OCI-LY3 (cell line): ENCODE measurements at regions not wholly inside any gene's neighbourhood (a gene's known extent, or its start where the extent isn't known, plus 50 kb on each side); places are given as distances from the start of the nearest gene placed in this dataset.

ENCODE experiments used
- EZH2phosphoT487 ChIP-seq: fragments of 200-600 bp; shearing (Covaris generic); IDR thresholded peaks from 2 replicates; pipeline ENCODE4 v1.6.1; 2018; ENCODE audit warnings: antibody characterized with exemption, mixed run types, low read depth
- TF ChIP-seq, protein P1 (sequence below): fragments of 200-600, 300-600 bp; sonication (generic); IDR thresholded peaks from 2 replicates; pipeline ENCODE4 v1.5.1; 2014; ENCODE audit warnings: antibody characterized with exemption, low read length, low read depth

DNA sequence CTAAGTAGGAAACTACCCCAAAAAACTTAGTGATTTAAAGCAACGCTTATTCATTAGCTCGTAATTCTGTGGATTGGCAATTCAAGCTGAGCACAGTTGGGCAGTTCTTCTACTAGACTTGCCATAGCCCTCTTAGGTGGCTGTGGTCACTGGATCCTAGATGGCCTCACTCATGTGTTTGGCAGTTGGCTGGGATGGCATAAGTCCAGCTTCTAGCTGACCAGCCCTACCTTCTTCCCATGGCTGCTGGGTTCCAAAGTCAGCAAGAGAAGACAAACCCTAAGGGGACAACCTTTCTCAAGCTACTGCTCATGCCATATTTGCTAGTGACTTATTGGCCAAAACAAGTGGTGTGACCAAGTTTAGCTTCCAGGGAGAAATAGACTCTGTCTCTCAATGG lies 95.3 kb downstream of the COPS8 start:
- TF ChIP-seq, protein P1, sequence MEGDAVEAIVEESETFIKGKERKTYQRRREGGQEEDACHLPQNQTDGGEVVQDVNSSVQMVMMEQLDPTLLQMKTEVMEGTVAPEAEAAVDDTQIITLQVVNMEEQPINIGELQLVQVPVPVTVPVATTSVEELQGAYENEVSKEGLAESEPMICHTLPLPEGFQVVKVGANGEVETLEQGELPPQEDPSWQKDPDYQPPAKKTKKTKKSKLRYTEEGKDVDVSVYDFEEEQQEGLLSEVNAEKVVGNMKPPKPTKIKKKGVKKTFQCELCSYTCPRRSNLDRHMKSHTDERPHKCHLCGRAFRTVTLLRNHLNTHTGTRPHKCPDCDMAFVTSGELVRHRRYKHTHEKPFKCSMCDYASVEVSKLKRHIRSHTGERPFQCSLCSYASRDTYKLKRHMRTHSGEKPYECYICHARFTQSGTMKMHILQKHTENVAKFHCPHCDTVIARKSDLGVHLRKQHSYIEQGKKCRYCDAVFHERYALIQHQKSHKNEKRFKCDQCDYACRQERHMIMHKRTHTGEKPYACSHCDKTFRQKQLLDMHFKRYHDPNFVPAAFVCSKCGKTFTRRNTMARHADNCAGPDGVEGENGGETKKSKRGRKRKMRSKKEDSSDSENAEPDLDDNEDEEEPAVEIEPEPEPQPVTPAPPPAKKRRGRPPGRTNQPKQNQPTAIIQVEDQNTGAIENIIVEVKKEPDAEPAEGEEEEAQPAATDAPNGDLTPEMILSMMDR = no peak
- TF ChIP-seq EZH2phosphoT487 = no peak
